ENCODE measurements at regions not wholly inside any gene's neighbourhood (a gene's known extent, or its start where the extent isn't known, plus 50 kb on each side); places are given as distances from the start of the nearest gene placed in this dataset.

DNA sequence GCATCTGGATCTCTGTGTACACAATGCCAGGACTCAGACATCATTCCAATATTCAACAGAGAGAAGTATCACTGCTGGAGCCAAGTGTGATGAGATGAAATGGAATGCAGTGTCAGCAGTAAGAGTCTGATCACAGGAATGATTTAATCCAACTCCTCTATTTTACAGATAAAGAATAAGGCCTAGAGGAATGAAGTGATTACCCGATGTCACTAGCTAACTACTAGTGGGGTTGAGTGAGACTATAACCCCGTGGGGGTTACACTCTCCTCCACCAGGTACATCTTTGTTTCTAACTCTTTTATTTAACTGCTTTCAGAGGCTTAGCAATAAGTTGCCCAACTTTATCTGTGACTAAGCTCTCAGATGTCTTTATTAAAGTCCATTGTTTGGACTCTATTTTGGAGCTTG is 94.2 kb upstream of the FAT3 start:
- TF ChIP-seq, protein P1, sequence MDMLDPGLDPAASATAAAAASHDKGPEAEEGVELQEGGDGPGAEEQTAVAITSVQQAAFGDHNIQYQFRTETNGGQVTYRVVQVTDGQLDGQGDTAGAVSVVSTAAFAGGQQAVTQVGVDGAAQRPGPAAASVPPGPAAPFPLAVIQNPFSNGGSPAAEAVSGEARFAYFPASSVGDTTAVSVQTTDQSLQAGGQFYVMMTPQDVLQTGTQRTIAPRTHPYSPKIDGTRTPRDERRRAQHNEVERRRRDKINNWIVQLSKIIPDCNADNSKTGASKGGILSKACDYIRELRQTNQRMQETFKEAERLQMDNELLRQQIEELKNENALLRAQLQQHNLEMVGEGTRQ (IDR thresholded peaks at IDR 0.05; ENCODE audit: low read depth, low read length) = no peak
- TF ChIP-seq CTCF (conservative IDR thresholded peaks at IDR 0.05; ENCODE audit: low read depth, low read length) (no peak), POLR2A (IDR thresholded peaks at IDR 0.05; ENCODE audit: low read depth, low read length) (no peak), FOS (IDR thresholded peaks at IDR 0.05; ENCODE audit: low read depth, low read length) (no peak), RCOR1 (IDR thresholded peaks at IDR 0.05; ENCODE audit: insufficient replicate concordance, low read length) (no peak), SMC3 (IDR thresholded peaks at IDR 0.05; ENCODE audit: low read depth, low read length) (no peak), MXI1 (IDR thresholded peaks at IDR 0.05; ENCODE audit: borderline replicate concordance, low read depth, low read length) (no peak), BHLHE40 (IDR thresholded peaks at IDR 0.05; ENCODE audit: low read depth, low read length) (no peak), MAZ (IDR thresholded peaks at IDR 0.05; ENCODE audit: borderline replicate concordance, low read depth, low read length) (no peak), MAFK (IDR thresholded peaks at IDR 0.05; ENCODE audit: low read depth, low read length) (no peak), RAD21 (IDR thresholded peaks at IDR 0.05; ENCODE audit: low read length) (no peak), RFX5 (IDR thresholded peaks at IDR 0.05; ENCODE audit: low read depth, low read length) (no peak), CEBPB (IDR thresholded peaks at IDR 0.05; ENCODE audit: low read depth, low read length) (no peak), ELK1 (IDR thresholded peaks at IDR 0.05; ENCODE audit: borderline replicate concordance, low read depth, low read length) (no peak)

All from IMR-90 (cell line).